AG08396 (cell line): ENCODE measurements at regions not wholly inside any gene's neighbourhood (a gene's known extent, or its start where the extent isn't known, plus 50 kb on each side); places are given as distances from the start of the nearest gene placed in this dataset.
A peak's percentile ranks its signal among the peaks of the same experiment; 100 is the strongest.
"Not testable (repeated sequence)": the region's sequence is repeated elsewhere in the genome, so short reads cannot be mapped to it uniquely, and the experiment has no call there.

Source experiments
- DNase-seq: peaks from one replicate; pipeline ENCODE4 v3.0.0; 2012; ENCODE audit warnings: low spot score, mixed read lengths

DNA sequence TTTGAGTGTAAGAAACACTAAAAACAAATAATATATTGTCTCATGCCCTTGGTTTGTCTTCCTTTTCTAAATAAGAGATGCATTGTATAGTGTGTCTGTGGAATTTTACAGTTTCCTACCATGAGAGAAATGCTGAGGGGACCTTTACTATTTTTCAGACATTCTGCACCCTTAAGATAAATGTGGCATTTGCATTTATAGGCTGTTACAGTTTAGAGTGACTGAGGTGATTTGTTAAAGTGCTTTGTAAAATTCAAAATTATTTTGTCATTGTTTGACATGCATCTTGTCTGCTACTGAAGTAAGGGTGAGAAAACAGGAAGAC, 78.9 kb upstream of the ZSWIM2 start:
- DNase-seq = no peak

- no peak for DNase-seq
Measured at GRCh38 chr2:186927185-186927866, 78.4 kb upstream of the ZSWIM2 start.

DNA sequence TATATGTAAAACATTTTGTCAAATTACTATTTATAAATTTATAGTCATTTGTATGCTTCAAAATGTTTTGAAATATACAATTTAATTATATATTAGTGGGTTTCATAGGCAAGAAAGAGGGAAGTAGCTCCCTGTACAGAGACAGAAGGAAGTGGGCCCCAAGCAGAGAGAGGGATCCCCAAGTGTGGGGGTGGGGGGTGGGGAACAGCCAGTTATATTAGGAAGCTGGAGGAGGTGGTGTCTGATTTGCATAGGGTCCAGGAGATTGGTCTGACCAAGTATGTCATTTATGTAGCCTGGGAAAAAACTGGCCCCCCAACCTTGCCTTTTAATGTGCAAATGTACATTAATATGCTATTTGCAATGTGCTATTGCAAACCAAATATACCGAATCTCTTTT, 76.5 kb upstream of the ZSWIM2 start:
- no peak for DNase-seq

DNA sequence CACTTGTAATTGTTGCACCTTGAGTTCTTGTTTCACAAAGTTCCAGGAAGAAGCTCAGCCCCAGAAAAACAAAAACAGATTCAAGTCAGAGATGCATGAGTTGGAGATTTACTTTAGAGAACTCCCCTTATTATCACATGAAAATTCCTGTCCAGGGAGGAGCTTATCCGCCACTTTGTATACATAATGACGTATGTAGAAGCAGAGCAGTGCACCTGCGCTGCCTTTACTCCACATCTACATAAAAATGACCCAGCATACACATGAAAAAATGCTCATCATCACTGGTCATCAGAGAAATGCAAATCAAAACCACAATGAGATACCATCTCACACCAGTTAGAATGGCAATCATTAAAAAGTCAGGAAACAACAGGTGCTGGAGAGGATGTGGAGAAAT, 73.3 kb upstream of the ZSWIM2 start:
- not testable (repeated sequence) for DNase-seq

- DNase-seq = peak; percentile 25
Measured at GRCh38 chr2:186919296-186919695, 70.3 kb upstream of the ZSWIM2 start.

- DNase-seq = no peak
Measured at GRCh38 chr2:186918495-186918894, 69.5 kb upstream of the ZSWIM2 start.

- no peak for DNase-seq
Measured at GRCh38 chr2:186917866-186918265, 68.9 kb upstream of the ZSWIM2 start.

DNA sequence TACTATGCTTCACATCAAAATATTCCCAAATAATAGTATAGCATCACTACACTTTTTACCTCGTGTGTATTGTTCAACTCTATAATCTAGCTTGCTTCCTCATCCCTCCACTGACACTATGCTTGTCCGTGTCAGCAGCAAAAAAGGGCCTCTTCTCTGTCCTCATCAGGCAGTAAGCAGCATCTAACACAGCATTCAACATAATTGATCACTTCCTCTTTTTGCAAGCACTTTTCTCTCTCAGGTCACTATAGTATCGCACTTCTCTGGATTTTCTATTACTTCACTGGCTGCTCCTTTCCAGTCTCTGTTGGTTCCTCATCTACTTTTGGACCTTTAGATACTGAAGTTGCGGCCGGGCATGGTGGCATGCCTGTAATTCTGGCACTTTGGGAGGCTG, 64.9 kb upstream of the ZSWIM2 start:
- DNase-seq = no peak

- DNase-seq = no peak
Measured at GRCh38 chr2:186912979-186913378, 64.0 kb upstream of the ZSWIM2 start.

- DNase-seq = no peak
Measured at GRCh38 chr2:186911551-186912085, 62.6 kb upstream of the ZSWIM2 start.

DNA sequence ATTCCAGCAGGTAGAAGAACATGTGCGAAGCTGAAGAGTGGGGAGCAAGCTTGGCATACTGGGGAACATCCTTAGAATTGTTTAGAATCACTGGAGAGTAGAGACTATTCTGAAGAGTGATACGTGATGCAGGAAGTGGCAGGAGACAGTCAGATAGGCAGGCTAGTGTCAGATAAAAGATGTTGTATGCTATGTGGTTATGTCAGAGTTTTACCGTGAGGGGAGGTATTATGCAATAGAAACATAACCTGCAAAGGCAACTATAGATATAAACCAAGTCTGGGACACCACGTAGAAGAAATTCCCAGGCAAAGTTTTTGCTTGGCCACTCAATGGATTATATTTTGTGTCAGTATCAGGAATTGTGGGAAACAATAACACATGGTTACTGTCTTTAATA, 62.0 kb upstream of the ZSWIM2 start:
- no peak for DNase-seq

- no peak for DNase-seq
Measured at GRCh38 chr2:186909095-186909494, 60.1 kb upstream of the ZSWIM2 start.

- DNase-seq = no peak
Measured at GRCh38 chr2:186907897-186908296, 58.9 kb upstream of the ZSWIM2 start.

DNA sequence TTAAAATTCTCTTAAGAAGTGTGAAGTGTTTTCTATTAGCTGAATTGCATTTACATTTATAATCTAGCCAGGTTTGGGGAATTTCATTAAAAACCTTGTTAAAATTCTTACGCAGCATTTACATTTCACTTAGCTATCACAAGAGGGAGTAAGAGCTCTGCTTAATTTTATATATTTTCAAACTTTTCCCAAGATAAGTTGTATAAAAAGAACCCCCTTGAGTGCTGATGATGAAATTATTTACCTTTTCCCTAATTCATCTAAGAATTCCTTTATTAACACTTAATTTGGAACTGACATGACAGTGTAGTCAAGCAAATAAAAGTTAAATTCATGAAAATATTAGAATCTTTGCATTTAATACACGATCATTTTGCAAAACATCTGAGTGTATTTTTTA, 54.2 kb upstream of the ZSWIM2 start:
- no peak for DNase-seq
